HL-60 (cell line): ENCODE measurements at regions not wholly inside any gene's neighbourhood (a gene's known extent, or its start where the extent isn't known, plus 50 kb on each side); places are given as distances from the start of the nearest gene placed in this dataset.

Experiments used
- CTCF ChIP-seq: IDR thresholded peaks from one replicate; pipeline ENCODE4 v1.5.1; 2011; ENCODE audit warnings: low read length, control low read depth, inconsistent platforms; ENCODE audit not compliant: insufficient read depth
- GABPA ChIP-seq: IDR thresholded peaks from 2 replicates; pipeline ENCODE4 v1.6.1; 2012; ENCODE audit warnings: low read depth
- POLR2AphosphoS5 ChIP-seq: IDR thresholded peaks from 2 replicates; pipeline ENCODE4 v1.6.1; 2012; ENCODE audit warnings: low read depth
- REST ChIP-seq: IDR thresholded peaks from 2 replicates; pipeline ENCODE4 v1.6.1; 2012; ENCODE audit warnings: low read depth; ENCODE audit not compliant: insufficient replicate concordance
- SPI1 ChIP-seq: IDR thresholded peaks from 2 replicates; pipeline ENCODE4 v1.6.1; 2012; ENCODE audit warnings: low read depth, mild to moderate bottlenecking, borderline replicate concordance

GRCh38 chr5:3352711-3353110, 242.9 kb upstream of the IRX1 start:
- no peak for TF ChIP-seq CTCF
- TF ChIP-seq POLR2AphosphoS5 = no peak
- TF ChIP-seq REST = no peak
- no peak for TF ChIP-seq GABPA
- TF ChIP-seq SPI1 = no peak
